T47D (cell line): ENCODE measurements at regions not wholly inside any gene's neighbourhood (a gene's known extent, or its start where the extent isn't known, plus 50 kb on each side); places are given as distances from the start of the nearest gene placed in this dataset.

Experiments used
- DNase-seq, 2 experiments: peaks; one replicate each; pipeline versions ENCODE4 v3.0.0 to v3.0.0-alpha.2; 2011 to 2012; ENCODE audit warnings: low read depth in 1 of 2, low spot score in 1 of 2
- JUND ChIP-seq: IDR thresholded peaks from 2 replicates; pipeline ENCODE4 v1.6.1; 2012; ENCODE audit warnings: low read depth
- in situ Hi-C: cut with HindIII; loops from 2 replicates; pipeline ENCODE4 v1.10.0; 2016; ENCODE audit warnings: low sequenced_read_pairs, low pct_unique_long_range_greater_than_20kb

- in situ Hi-C loops, result no loop called here
- no peak for DNase-seq
- no peak for TF ChIP-seq JUND
Measured at GRCh38 chr11:127454856-127455255, 454.3 kb upstream of the KIRREL3 start.

GRCh38 chr11:127452533-127452932 lies 452.0 kb upstream of the KIRREL3 start:
- in situ Hi-C loops, result no loop called here
- DNase-seq, result no peak
- no peak for TF ChIP-seq JUND

GRCh38 chr11:127451861-127452260 lies 451.3 kb upstream of the KIRREL3 start:
- in situ Hi-C loops, result no loop called here
- no peak for TF ChIP-seq JUND
- no peak for DNase-seq

GRCh38 chr11:127448101-127448500 lies 447.5 kb upstream of the KIRREL3 start:
- no peak for TF ChIP-seq JUND
- in situ Hi-C loops, result no loop called here
- no peak for DNase-seq

- in situ Hi-C loops, result no loop called here
- no peak for DNase-seq
- no peak for TF ChIP-seq JUND
Measured at GRCh38 chr11:127445476-127445875, 444.9 kb upstream of the KIRREL3 start.

GRCh38 chr11:127443297-127443696 lies 442.7 kb upstream of the KIRREL3 start:
- no peak for TF ChIP-seq JUND
- no peak for DNase-seq
- in situ Hi-C loops, result no loop called here

GRCh38 chr11:127440616-127441015 lies 440.0 kb upstream of the KIRREL3 start:
- in situ Hi-C loops, result no loop called here
- no peak for TF ChIP-seq JUND
- DNase-seq, result no peak

GRCh38 chr11:127425281-127425680 lies 424.7 kb upstream of the KIRREL3 start:
- DNase-seq, result no peak
- in situ Hi-C loops, result no loop called here
- TF ChIP-seq JUND, result no peak

- in situ Hi-C loops, result no loop called here
- no peak for TF ChIP-seq JUND
- DNase-seq, result no peak
Measured at GRCh38 chr11:127424661-127425060, 424.1 kb upstream of the KIRREL3 start.

- in situ Hi-C loops, result no loop called here
- no peak for TF ChIP-seq JUND
- no peak for DNase-seq
Measured at GRCh38 chr11:127420139-127420538, 419.6 kb upstream of the KIRREL3 start.

GRCh38 chr11:127412722-127413380 lies 412.3 kb upstream of the KIRREL3 start:
- in situ Hi-C loops, result no loop called here
- no peak for DNase-seq
- TF ChIP-seq JUND, result no peak

GRCh38 chr11:127412234-127412633 lies 411.7 kb upstream of the KIRREL3 start:
- no peak for DNase-seq
- in situ Hi-C loops, result no loop called here
- no peak for TF ChIP-seq JUND

- no peak for DNase-seq
- in situ Hi-C loops, result no loop called here
- no peak for TF ChIP-seq JUND
Measured at GRCh38 chr11:127411283-127411682, 410.7 kb upstream of the KIRREL3 start.

- no peak for DNase-seq
- in situ Hi-C loops, result no loop called here
- no peak for TF ChIP-seq JUND
Measured at GRCh38 chr11:127395034-127395433, 394.5 kb upstream of the KIRREL3 start.
